ENCODE measurements at regions not wholly inside any gene's neighbourhood (a gene's known extent, or its start where the extent isn't known, plus 50 kb on each side); places are given as distances from the start of the nearest gene placed in this dataset.

DNA sequence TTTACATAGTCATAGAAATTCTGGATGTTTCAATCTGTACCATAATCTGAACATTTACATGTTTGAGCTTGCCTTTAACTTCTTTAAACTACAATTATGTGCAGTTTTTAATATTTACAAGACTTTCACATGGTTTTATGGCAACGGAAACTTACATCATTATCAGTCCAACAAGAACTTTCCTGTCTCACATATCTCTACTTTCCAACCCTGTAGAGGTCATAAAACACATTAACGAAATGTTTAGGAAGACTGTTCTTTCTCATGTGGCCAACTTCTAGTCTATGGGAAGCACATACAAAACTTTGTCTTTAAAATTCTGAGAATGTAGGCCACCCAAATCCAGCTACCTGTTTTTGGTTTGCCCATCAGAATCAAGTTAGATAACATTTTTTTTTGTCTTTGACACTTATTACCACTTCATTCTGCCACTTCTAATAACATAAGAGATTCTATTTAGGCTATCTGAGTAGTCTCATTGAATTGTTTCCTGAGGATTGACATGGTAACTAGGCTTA, 693.2 kb downstream of the KCNJ3 start:
- peaks cover 0 to 8% (median 0%) of the 10 kb centered on the region in 7 donors for H3K9me3 Mint-ChIP-seq
- ATAC-seq (ENCODE audit: low read depth in 2 of 2) (no peak), DNase-seq (no peak)
- Histone ChIP-seq H3K9me3 (ENCODE audit: control insufficient read depth in 2 of 2, low read length in 2 of 2) (no peaks in the 10 kb centered on the region), H3K4me1 (ENCODE audit: control insufficient read depth, insufficient read depth, low read length, poor library complexity, severe bottlenecking) (no peaks in the 10 kb centered on the region), H3K36me3 (ENCODE audit: control insufficient read depth, insufficient read depth, low read length) (no peaks in the 10 kb centered on the region), H3K27me3 (ENCODE audit: control insufficient read depth, insufficient read depth, low read length) (no peaks in the 10 kb centered on the region), H3K27ac (ENCODE audit: insufficient read depth, low read length, poor library complexity, severe bottlenecking) (no peak overlapping the region), H3K4me3 (ENCODE audit: low read depth, low read length) (no peak overlapping the region)
- no peaks in the 10 kb centered on the region for H3K4me1 Mint-ChIP-seq
- no peak overlapping the region for H3K27ac Mint-ChIP-seq
- H3K36me3 Mint-ChIP-seq, result no peaks in the 10 kb centered on the region
- H3K27me3 Mint-ChIP-seq, result no peaks in the 10 kb centered on the region
- H3K4me3 Mint-ChIP-seq, result no peak overlapping the region

DNA sequence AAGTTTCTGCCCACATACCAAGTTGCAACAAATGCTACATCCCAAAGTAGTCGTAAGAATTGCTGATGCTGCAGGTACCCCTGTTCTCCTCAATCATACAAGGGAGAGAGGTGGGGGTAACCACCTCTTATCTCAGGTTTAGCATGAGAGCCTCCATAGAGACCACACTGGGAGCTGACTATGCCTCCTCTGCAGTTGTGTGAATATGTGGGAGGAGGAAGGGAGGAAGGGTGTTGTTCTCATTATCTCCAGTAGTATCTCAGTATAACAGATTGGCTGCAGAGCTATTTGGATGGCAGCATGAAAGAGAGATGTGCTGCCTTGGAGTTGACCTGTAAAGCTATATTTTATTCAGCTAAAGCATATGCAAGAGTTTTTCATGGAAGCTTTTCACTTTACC, 690.7 kb downstream of the KCNJ3 start:
- Mint-ChIP-seq H3K9me3 (peaks cover 0 to 8% (median 0%) of the 10 kb centered on the region in 7 donors), H3K36me3 (no peaks in the 10 kb centered on the region), H3K27me3 (no peaks in the 10 kb centered on the region), H3K27ac (no peak overlapping the region), H3K4me1 (no peaks in the 10 kb centered on the region), H3K4me3 (no peak overlapping the region)
- ATAC-seq (ENCODE audit: low read depth in 2 of 2) (no peak), DNase-seq (no peak)
- H3K9me3 ChIP-seq (ENCODE audit: control insufficient read depth in 2 of 2, low read length in 2 of 2), result no peaks in the 10 kb centered on the region
- no peaks in the 10 kb centered on the region for H3K27me3 ChIP-seq (ENCODE audit: control insufficient read depth, insufficient read depth, low read length)
- H3K4me3 ChIP-seq (ENCODE audit: low read depth, low read length), result no peak overlapping the region
- H3K4me1 ChIP-seq (ENCODE audit: control insufficient read depth, insufficient read depth, low read length, poor library complexity, severe bottlenecking), result no peaks in the 10 kb centered on the region
- H3K36me3 ChIP-seq (ENCODE audit: control insufficient read depth, insufficient read depth, low read length), result no peaks in the 10 kb centered on the region
- no peak overlapping the region for H3K27ac ChIP-seq (ENCODE audit: insufficient read depth, low read length, poor library complexity, severe bottlenecking)

DNA sequence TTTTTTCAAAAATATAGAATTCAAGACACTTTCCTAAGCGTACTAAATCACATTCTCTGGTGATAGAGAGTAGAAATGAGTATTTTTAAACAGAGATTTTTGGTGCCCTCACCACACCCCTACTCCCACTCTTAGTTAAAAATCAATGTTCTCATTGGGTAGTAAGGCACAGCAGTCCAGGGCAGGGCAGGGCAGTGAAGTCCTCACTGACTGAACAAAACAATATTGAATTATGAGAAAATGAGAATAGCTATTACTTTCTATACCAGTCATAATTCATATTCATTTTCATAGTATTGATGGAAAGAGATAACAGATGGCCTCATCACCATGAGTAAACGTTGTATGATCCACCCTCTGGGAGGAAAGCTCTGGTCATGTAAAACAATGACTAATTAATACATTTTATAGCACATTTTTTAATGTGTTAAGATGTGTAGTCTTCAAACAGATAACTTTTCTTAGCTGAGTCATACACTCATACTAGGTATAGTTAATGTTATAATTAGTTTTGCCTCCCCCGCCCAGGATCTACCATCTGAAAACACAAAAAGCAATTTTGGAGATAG, 686.1 kb downstream of the KCNJ3 start:
- no peaks in the 10 kb centered on the region for H3K36me3 Mint-ChIP-seq
- no peak overlapping the region for H3K27ac ChIP-seq (ENCODE audit: insufficient read depth, low read length, poor library complexity, severe bottlenecking)
- no peak overlapping the region for H3K4me3 Mint-ChIP-seq
- H3K27me3 Mint-ChIP-seq, result no peaks in the 10 kb centered on the region
- H3K4me3 ChIP-seq (ENCODE audit: low read depth, low read length), result no peak overlapping the region
- H3K27me3 ChIP-seq (ENCODE audit: control insufficient read depth, insufficient read depth, low read length), result no peaks in the 10 kb centered on the region
- DNase-seq (no peak), ATAC-seq (ENCODE audit: low read depth in 2 of 2) (no peak)
- H3K9me3 Mint-ChIP-seq, result peaks cover 0 to 8% (median 0%) of the 10 kb centered on the region in 7 donors
- H3K4me1 ChIP-seq (ENCODE audit: control insufficient read depth, insufficient read depth, low read length, poor library complexity, severe bottlenecking), result no peaks in the 10 kb centered on the region
- no peaks in the 10 kb centered on the region for H3K9me3 ChIP-seq (ENCODE audit: control insufficient read depth in 2 of 2, low read length in 2 of 2)
- H3K4me1 Mint-ChIP-seq, result no peaks in the 10 kb centered on the region
- H3K36me3 ChIP-seq (ENCODE audit: control insufficient read depth, insufficient read depth, low read length), result no peaks in the 10 kb centered on the region
- no peak overlapping the region for H3K27ac Mint-ChIP-seq

DNA sequence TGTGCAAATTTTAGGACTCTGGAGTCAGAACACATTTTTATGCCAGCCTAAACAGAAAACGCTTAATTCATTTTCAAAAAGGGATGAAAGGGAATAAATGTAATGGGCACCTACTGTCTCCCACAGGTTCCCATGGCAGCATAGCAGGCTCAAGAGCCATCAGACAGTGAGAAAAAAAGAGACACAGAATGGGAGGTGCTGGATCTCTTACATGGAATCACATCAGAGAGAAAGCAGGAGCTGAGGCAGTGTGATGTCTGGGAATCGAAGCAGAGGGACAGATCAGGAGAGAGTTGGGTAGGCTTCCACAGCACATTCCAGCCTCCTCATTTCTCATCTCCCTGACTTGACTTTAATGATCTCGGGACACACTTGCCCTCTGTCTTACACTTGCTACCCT, 684.3 kb downstream of the KCNJ3 start:
- no peaks in the 10 kb centered on the region for H3K4me1 Mint-ChIP-seq
- Histone ChIP-seq H3K4me3 (ENCODE audit: low read depth, low read length) (no peak overlapping the region), H3K4me1 (ENCODE audit: control insufficient read depth, insufficient read depth, low read length, poor library complexity, severe bottlenecking) (no peaks in the 10 kb centered on the region), H3K9me3 (ENCODE audit: control insufficient read depth in 2 of 2, low read length in 2 of 2) (no peaks in the 10 kb centered on the region), H3K27me3 (ENCODE audit: control insufficient read depth, insufficient read depth, low read length) (no peaks in the 10 kb centered on the region), H3K27ac (ENCODE audit: insufficient read depth, low read length, poor library complexity, severe bottlenecking) (no peak overlapping the region), H3K36me3 (ENCODE audit: control insufficient read depth, insufficient read depth, low read length) (no peaks in the 10 kb centered on the region)
- no peak overlapping the region for H3K4me3 Mint-ChIP-seq
- H3K9me3 Mint-ChIP-seq, result peaks cover 0 to 5% (median 0%) of the 10 kb centered on the region in 7 donors
- ATAC-seq (ENCODE audit: low read depth in 2 of 2) (no peak), DNase-seq (no peak)
- H3K27ac Mint-ChIP-seq, result no peak overlapping the region
- no peaks in the 10 kb centered on the region for H3K36me3 Mint-ChIP-seq
- H3K27me3 Mint-ChIP-seq, result no peaks in the 10 kb centered on the region

DNA sequence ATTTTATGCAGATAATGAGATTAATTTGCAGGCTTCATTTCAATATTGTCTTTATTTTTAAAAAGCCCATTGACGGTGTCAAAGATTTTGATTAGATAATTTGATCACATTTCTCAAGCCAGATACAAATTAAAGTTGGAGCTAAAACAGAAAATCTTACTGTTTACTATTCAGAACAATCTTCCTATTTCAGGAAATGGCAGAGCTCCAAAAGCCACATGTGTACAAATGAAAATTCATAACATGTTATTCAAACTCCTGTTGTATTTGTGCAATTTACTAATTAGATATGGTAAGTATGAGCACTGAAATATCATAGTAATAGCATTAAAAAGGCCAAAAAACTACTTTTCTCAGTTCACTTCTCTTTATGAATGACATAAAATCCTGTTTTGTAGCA, 682.9 kb downstream of the KCNJ3 start:
- Histone ChIP-seq H3K27me3 (ENCODE audit: control insufficient read depth, insufficient read depth, low read length) (no peaks in the 10 kb centered on the region), H3K4me1 (ENCODE audit: control insufficient read depth, insufficient read depth, low read length, poor library complexity, severe bottlenecking) (no peaks in the 10 kb centered on the region), H3K27ac (ENCODE audit: insufficient read depth, low read length, poor library complexity, severe bottlenecking) (no peak overlapping the region), H3K36me3 (ENCODE audit: control insufficient read depth, insufficient read depth, low read length) (no peaks in the 10 kb centered on the region), H3K9me3 (ENCODE audit: control insufficient read depth in 2 of 2, low read length in 2 of 2) (no peaks in the 10 kb centered on the region), H3K4me3 (ENCODE audit: low read depth, low read length) (no peak overlapping the region)
- DNase-seq (no peak), ATAC-seq (ENCODE audit: low read depth in 2 of 2) (no peak)
- H3K9me3 Mint-ChIP-seq, result no peaks in the 10 kb centered on the region
- H3K27me3 Mint-ChIP-seq, result no peaks in the 10 kb centered on the region
- no peak overlapping the region for H3K27ac Mint-ChIP-seq
- no peaks in the 10 kb centered on the region for H3K36me3 Mint-ChIP-seq
- no peak overlapping the region for H3K4me3 Mint-ChIP-seq
- no peaks in the 10 kb centered on the region for H3K4me1 Mint-ChIP-seq

DNA sequence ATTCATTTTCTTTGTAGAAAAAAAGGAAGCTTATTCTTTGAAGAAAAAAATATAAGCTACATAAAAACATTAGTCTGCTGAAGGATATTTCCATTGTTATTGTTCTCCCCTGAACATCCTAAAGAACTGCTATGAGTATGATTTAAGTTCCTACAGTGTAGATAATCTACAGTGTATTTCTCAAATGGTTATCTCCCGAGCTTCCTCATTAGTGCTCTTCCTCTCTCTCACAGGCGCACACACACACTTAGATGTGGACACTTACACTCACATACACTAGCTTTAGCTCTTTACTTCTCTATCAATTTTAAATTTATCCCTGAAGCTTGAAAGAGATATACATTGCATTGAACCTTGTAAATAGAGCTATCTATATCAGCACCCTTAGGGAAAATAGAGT, 681.0 kb downstream of the KCNJ3 start:
- ATAC-seq (ENCODE audit: low read depth in 2 of 2), result no peak
- Mint-ChIP-seq H3K9me3 (no peaks in the 10 kb centered on the region), H3K27ac (no peak overlapping the region), H3K36me3 (no peaks in the 10 kb centered on the region), H3K4me3 (no peak overlapping the region), H3K27me3 (no peaks in the 10 kb centered on the region), H3K4me1 (no peaks in the 10 kb centered on the region)
- no peak overlapping the region for H3K4me3 ChIP-seq (ENCODE audit: low read depth, low read length)
- H3K4me1 ChIP-seq (ENCODE audit: control insufficient read depth, insufficient read depth, low read length, poor library complexity, severe bottlenecking), result no peaks in the 10 kb centered on the region
- no peaks in the 10 kb centered on the region for H3K9me3 ChIP-seq (ENCODE audit: control insufficient read depth in 2 of 2, low read length in 2 of 2)
- no peak for DNase-seq
- H3K36me3 ChIP-seq (ENCODE audit: control insufficient read depth, insufficient read depth, low read length), result no peaks in the 10 kb centered on the region
- no peak overlapping the region for H3K27ac ChIP-seq (ENCODE audit: insufficient read depth, low read length, poor library complexity, severe bottlenecking)
- no peaks in the 10 kb centered on the region for H3K27me3 ChIP-seq (ENCODE audit: control insufficient read depth, insufficient read depth, low read length)

DNA sequence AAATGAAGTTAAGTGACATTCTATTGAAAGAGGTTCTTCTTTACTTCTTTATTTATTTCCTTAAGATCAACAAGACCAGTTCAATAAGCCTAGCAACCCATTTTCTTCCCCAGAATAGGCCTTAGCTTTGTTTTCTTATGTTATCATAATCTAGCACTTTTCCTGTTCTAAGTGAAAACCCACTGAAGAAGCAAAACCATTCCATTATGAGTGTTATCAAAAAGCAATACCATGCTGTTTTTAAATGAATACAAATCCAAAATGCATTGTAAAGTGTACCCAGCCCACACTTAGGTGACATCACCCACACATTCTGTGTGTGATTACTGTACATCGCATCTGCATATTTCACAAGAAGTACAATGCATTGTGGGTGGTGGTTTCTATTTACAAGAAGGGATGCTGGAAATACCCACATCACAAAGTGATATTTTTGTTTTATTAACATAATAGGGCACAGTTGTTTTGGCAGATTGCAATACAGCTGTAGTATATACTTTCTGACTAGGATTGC, 679.5 kb downstream of the KCNJ3 start:
- Histone ChIP-seq H3K27me3 (ENCODE audit: control insufficient read depth, insufficient read depth, low read length) (no peaks in the 10 kb centered on the region), H3K27ac (ENCODE audit: insufficient read depth, low read length, poor library complexity, severe bottlenecking) (no peak overlapping the region), H3K4me1 (ENCODE audit: control insufficient read depth, insufficient read depth, low read length, poor library complexity, severe bottlenecking) (no peaks in the 10 kb centered on the region), H3K4me3 (ENCODE audit: low read depth, low read length) (no peak overlapping the region), H3K9me3 (ENCODE audit: control insufficient read depth in 2 of 2, low read length in 2 of 2) (no peaks in the 10 kb centered on the region), H3K36me3 (ENCODE audit: control insufficient read depth, insufficient read depth, low read length) (no peaks in the 10 kb centered on the region)
- Mint-ChIP-seq H3K4me3 (no peak overlapping the region), H3K36me3 (no peaks in the 10 kb centered on the region), H3K27ac (no peak overlapping the region), H3K4me1 (no peaks in the 10 kb centered on the region), H3K27me3 (no peaks in the 10 kb centered on the region), H3K9me3 (no peaks in the 10 kb centered on the region)
- DNase-seq (no peak), ATAC-seq (ENCODE audit: low read depth in 2 of 2) (no peak)

DNA sequence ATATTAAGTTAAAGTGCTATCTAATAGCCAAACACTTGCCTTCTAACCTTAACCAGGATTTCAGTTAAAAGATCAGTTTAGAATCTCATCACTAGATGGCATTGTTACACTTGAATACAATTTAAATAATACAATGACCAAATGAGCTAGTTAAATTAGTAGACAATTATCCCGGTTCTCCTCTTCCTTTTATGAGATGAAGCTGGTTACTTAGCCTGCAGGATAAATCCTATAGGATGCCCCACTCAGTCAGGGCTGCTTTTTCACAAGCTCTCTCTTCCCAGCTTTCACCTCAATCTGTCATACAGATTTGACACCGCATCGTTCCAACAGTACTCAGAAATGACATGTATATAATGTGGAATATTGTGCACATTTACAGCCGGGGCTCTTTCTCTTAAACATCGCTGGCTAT, 678.8 kb downstream of the KCNJ3 start:
- Histone ChIP-seq H3K36me3 (ENCODE audit: control insufficient read depth, insufficient read depth, low read length) (no peaks in the 10 kb centered on the region), H3K4me1 (ENCODE audit: control insufficient read depth, insufficient read depth, low read length, poor library complexity, severe bottlenecking) (no peaks in the 10 kb centered on the region), H3K4me3 (ENCODE audit: low read depth, low read length) (no peak overlapping the region), H3K27ac (ENCODE audit: insufficient read depth, low read length, poor library complexity, severe bottlenecking) (no peak overlapping the region), H3K9me3 (ENCODE audit: control insufficient read depth in 2 of 2, low read length in 2 of 2) (no peaks in the 10 kb centered on the region), H3K27me3 (ENCODE audit: control insufficient read depth, insufficient read depth, low read length) (no peaks in the 10 kb centered on the region)
- no peaks in the 10 kb centered on the region for H3K27me3 Mint-ChIP-seq
- DNase-seq (peak in 1 of 3 donors; percentile 16), ATAC-seq (ENCODE audit: low read depth in 2 of 2) (no peak)
- H3K4me3 Mint-ChIP-seq, result no peak overlapping the region
- no peaks in the 10 kb centered on the region for H3K4me1 Mint-ChIP-seq
- no peak overlapping the region for H3K27ac Mint-ChIP-seq
- no peaks in the 10 kb centered on the region for H3K9me3 Mint-ChIP-seq
- H3K36me3 Mint-ChIP-seq, result no peaks in the 10 kb centered on the region

All from CD4-positive, CD25-positive, alpha-beta regulatory T cell (primary cell).